DMS114 treated with DMSO at 0.1 percent for 48 hours (cell line): ENCODE measurements at regions not wholly inside any gene's neighbourhood (a gene's known extent, or its start where the extent isn't known, plus 50 kb on each side); places are given as distances from the start of the nearest gene placed in this dataset.

ENCODE experiments used
- DNase-seq: peaks from one replicate; lab custom pipeline; 2025; ENCODE audit not compliant: unreplicated experiment; lab: John Stamatoyannopoulos, UW

- DNase-seq, result no peak
Measured at GRCh38 chr9:31629292-31629691, 755.2 kb upstream of the ACO1 start.

DNA sequence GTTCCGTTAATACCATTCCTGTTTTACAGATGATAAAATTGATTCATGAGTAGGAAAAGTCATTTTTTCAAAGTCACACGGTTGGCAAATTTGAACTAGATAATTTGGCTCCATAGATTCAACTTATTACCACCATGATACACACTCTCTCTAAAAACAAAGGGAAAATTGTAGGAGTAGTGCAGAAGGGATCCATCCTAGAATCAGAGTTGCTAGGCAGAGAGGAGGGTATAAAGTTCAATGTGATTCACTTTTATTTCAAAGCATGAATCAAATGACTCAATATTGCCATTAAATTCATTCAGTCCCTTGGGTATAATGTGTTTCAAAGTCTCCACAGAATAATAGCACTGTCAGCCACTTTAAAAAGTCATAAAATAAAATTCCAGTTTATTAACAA, 747.2 kb upstream of the ACO1 start:
- no peak for DNase-seq

GRCh38 chr9:31637861-31638260, 746.6 kb upstream of the ACO1 start:
- DNase-seq, result no peak

GRCh38 chr9:31639451-31639850, 745.0 kb upstream of the ACO1 start:
- DNase-seq, result no peak

- no peak for DNase-seq
Measured at GRCh38 chr9:31669311-31669710, 715.1 kb upstream of the ACO1 start.

- no peak for DNase-seq
Measured at GRCh38 chr9:31671011-31671410, 713.4 kb upstream of the ACO1 start.

- no peak for DNase-seq
Measured at GRCh38 chr9:31674264-31674663, 710.2 kb upstream of the ACO1 start.

DNA sequence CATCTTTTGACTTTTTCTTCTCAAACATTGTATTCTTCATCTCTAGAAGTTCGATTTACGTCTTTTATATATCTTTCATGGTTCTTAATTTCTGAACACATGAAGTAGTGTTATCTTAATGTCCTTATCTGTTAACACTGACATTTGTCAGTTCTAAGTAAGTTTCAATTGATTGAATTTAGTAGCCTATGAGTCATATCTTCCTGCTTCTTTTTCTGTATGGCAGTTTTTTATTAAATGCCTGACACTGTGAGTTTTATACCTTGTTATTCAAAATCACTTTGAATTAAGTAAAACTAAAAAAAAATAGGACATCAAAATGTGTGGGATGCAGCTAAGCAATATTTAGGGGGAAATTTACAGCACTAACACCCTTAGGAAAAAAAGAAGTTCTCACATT, 707.0 kb upstream of the ACO1 start:
- DNase-seq, result no peak

DNA sequence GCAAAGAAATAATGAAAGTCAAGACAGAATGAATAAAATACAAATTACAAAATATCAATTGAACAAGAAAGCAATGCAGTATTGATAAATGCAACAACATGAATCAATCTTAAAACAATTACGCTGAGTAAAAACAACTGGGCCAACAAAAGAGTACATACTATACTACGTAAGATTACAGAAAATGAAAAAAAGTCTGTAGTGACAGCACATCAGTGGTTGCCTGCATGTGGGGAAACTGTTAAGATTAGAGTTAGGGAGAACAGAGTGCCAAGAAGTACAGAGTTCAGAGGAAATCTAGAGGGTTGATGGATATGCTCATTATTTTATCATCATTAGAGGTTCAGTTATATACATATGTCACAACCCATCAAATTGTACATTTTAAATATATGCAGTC, 706.6 kb upstream of the ACO1 start:
- DNase-seq, result no peak

GRCh38 chr9:31683116-31683515, 701.3 kb upstream of the ACO1 start:
- no peak for DNase-seq

- DNase-seq, result no peak
Measured at GRCh38 chr9:31697956-31698355, 686.5 kb upstream of the ACO1 start.

DNA sequence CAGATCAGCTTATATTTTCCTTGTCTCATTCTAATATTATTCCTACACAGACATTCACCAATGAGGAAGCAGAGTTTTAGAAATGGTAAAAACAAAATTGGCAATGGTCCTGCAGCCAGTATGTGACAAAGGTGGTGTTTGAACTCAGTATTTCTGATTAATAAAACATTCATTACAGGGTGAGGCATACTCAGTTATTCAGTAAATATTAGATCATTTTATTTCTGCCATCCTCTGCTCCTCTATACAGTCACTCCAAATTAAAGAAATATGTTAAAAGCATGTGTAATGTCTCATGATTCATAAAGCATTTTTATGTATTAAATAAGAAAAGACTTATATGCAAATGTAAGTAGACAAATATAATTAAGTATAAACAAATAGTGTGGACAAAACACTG, 684.6 kb upstream of the ACO1 start:
- no peak for DNase-seq

- no peak for DNase-seq
Measured at GRCh38 chr9:31700252-31701045, 684.0 kb upstream of the ACO1 start.

- DNase-seq, result no peak
Measured at GRCh38 chr9:31702957-31703356, 681.5 kb upstream of the ACO1 start.

DNA sequence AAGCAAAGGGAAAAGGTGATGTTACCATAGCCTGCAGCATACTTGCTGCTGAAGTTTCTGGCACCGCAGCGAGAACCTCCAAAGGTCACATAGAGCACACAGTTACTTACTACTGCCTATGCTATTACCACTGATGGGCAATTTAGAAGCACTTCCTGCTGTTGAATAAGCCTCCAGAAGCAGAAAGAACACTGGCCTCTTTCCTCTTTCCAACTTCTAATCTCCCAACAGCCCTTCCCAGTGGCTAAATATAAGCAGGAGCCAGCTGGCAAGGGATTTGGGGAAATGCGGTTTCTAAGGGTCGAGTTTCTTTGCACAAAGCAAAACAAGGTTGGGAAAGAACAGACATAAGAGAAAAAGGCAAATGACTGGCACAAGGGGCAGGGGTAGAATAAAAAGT, 669.2 kb upstream of the ACO1 start:
- no peak for DNase-seq

- no peak for DNase-seq
Measured at GRCh38 chr9:31719262-31719661, 665.2 kb upstream of the ACO1 start.

GRCh38 chr9:31730398-31730797, 654.0 kb upstream of the ACO1 start:
- no peak for DNase-seq

DNA sequence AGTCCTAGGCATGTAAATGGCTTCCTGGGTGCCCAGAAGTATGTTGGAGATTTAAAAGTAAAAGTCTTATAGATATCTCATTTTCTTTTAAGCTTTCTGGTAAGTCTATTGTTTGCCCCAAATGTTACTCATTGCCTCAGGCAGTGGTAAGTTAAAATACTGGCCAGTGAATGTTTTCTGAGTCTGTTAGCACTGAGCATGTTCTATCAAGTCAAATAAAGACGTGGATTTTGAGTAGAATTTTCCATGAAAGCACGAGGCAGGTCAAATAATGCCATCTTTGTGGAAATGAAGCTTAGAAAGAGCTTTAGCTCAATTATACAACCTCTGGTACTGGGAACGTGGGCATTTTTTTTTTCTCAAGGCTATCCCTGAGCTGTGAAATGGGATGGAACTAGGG, 651.3 kb upstream of the ACO1 start:
- DNase-seq, result no peak

DNA sequence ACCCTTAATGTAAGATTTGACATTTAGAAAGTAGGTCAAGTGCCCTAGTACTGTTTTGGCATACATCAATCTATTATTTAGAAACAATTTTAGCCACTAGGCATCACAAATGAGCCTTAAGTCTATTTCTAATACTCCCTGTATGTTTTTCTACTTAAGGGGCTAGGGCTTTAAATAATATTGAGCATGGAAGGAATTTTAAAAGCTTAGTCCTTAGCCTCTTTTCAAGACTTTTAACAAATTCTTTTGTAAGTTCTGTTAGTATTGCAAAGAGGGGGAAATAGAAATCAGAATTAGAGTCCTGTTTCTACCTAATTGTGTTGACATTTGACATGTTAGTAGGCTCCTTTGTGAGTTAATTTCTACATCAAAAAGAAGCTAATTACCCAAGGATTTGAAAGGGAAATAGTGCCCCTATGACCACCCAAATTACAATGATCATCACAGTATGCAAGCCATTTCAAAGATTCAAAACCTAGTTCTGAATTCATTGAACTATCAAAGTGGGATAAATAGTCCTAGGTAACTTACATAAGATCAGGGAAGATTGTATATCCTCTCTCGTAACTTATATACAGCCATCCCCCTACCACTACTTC, 647.8 kb upstream of the ACO1 start:
- DNase-seq, result no peak

- no peak for DNase-seq
Measured at GRCh38 chr9:31740705-31741104, 643.7 kb upstream of the ACO1 start.

GRCh38 chr9:31744589-31744988, 639.9 kb upstream of the ACO1 start:
- no peak for DNase-seq

- no peak for DNase-seq
Measured at GRCh38 chr9:31745468-31745867, 639.0 kb upstream of the ACO1 start.

DNA sequence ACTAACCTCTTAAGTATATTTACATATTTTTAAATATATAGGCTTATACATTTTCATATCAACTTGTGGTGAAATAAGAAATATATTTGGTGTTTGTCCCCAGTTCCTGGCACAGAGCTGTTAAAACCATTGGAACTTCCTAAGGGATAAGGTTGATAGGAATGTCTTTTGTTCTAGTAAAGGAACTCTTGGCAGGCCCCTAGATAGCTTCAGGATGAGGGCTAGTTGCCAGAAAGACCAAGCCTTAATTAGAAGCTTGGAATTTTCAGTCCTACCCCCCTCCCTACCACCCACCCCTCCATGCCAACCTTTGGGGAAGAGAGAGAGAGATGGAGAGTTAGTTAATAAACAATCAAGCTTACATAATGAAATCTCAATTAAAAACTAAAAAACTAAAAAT, 638.6 kb upstream of the ACO1 start:
- DNase-seq, result no peak
